Activated B cell treated with CpG ODN at 0.5 μM for 24 hours (primary cell): ENCODE measurements at regions not wholly inside any gene's neighbourhood (a gene's known extent, or its start where the extent isn't known, plus 50 kb on each side); places are given as distances from the start of the nearest gene placed in this dataset.
A peak's percentile ranks its signal among the peaks of the same experiment; 100 is the strongest.

ENCODE experiments used
- ATAC-seq: fragments of 200-7000 bp; cut with Tn5 transposase; one replicate; pipeline ENCODE4 v1.10.0; 2021; ENCODE audit warnings: low read depth, mild to moderate bottlenecking, moderate library complexity
- CTCF ChIA-PET: fragments of 350-600 bp; sonication (Branson Sonifier 250); formaldehyde crosslinking; loops from one replicate; lab custom pipeline; 2021; ENCODE audit warnings: antibody characterized with exemption; lab: Charles Lee
- POLR2A ChIA-PET: fragments of 350-600 bp; sonication (Branson Sonifier 250); formaldehyde crosslinking; loops from one replicate; lab custom pipeline; 2021; ENCODE audit warnings: antibody characterized with exemption; lab: Charles Lee
- DNase-seq: peaks from one replicate; pipeline ENCODE4 v3.0.0; 2022
- H3K27ac Mint-ChIP-seq: one replicate; pipeline ENCODE4 v1.8.0; 2020; ENCODE audit warnings: mixed read lengths
- H3K27me3 Mint-ChIP-seq: one replicate; pipeline ENCODE4 v1.8.0; 2021; ENCODE audit warnings: mixed read lengths
- H3K36me3 Mint-ChIP-seq: one replicate; pipeline ENCODE4 v1.8.0; 2021; ENCODE audit warnings: low read depth, mixed read lengths
- H3K4me1 Mint-ChIP-seq: one replicate; pipeline ENCODE4 v1.8.0; 2021; ENCODE audit warnings: mixed read lengths
- H3K4me3 Mint-ChIP-seq: one replicate; pipeline ENCODE4 v1.8.0; 2020; ENCODE audit warnings: mild to moderate bottlenecking, mixed read lengths
- H3K9me3 Mint-ChIP-seq: one replicate; pipeline ENCODE4 v1.8.0; 2020; ENCODE audit warnings: mixed read lengths
- CTCF ChIP-seq: fragments of 200-600 bp; IDR thresholded peaks from one replicate; pipeline ENCODE4 v1.8.0; 2022; ENCODE audit warnings: antibody characterized with exemption, mild to moderate bottlenecking
- intact Hi-C: fragments of 100-400 bp; cut with micrococcal nuclease; formaldehyde crosslinking; loops from one replicate; pipeline ENCODE4 v1.15.1; 2024

GRCh38 chr22:49052023-49052538 is 775.6 kb downstream of the BRD1 start:
- Mint-ChIP-seq H3K9me3 (no peaks in the 10 kb centered on the region), H3K4me1 (no peaks in the 10 kb centered on the region), H3K27me3 (no peaks in the 10 kb centered on the region), H3K36me3 (no peaks in the 10 kb centered on the region), H3K4me3 (peak overlapping the region; percentile 78), H3K27ac (peak overlapping the region; percentile 12)
- ATAC-seq (peak; percentile 73), DNase-seq (no peak)
- no peak for TF ChIP-seq CTCF
- ChIA-PET CTCF (no interaction called here), POLR2A (no interaction called here)
- intact Hi-C loops, result no loop called here

GRCh38 chr22:49051491-49052022 is 776.1 kb downstream of the BRD1 start:
- ChIA-PET POLR2A (no interaction called here), CTCF (no interaction called here)
- no peak for DNase-seq
- H3K27ac Mint-ChIP-seq, result no peak overlapping the region
- no peak for TF ChIP-seq CTCF
- no peak for ATAC-seq
- H3K9me3 Mint-ChIP-seq, result no peaks in the 10 kb centered on the region
- no peaks in the 10 kb centered on the region for H3K27me3 Mint-ChIP-seq
- intact Hi-C loops, result no loop called here
- no peak overlapping the region for H3K4me3 Mint-ChIP-seq
- no peaks in the 10 kb centered on the region for H3K36me3 Mint-ChIP-seq
- no peaks in the 10 kb centered on the region for H3K4me1 Mint-ChIP-seq

GRCh38 chr22:49049691-49050090 is 778.0 kb downstream of the BRD1 start:
- Mint-ChIP-seq H3K27me3 (no peaks in the 10 kb centered on the region), H3K4me1 (no peaks in the 10 kb centered on the region), H3K36me3 (no peaks in the 10 kb centered on the region), H3K27ac (no peak overlapping the region), H3K4me3 (no peak overlapping the region), H3K9me3 (no peaks in the 10 kb centered on the region)
- ChIA-PET CTCF (no interaction called here), POLR2A (no interaction called here)
- intact Hi-C loops, result no loop called here
- DNase-seq, result no peak
- ATAC-seq, result no peak
- TF ChIP-seq CTCF, result no peak

GRCh38 chr22:49048591-49048990 is 779.1 kb downstream of the BRD1 start:
- ATAC-seq, result no peak
- CTCF ChIA-PET, result no interaction called here
- TF ChIP-seq CTCF, result no peak
- H3K4me1 Mint-ChIP-seq, result no peaks in the 10 kb centered on the region
- no peak overlapping the region for H3K27ac Mint-ChIP-seq
- no peak for DNase-seq
- intact Hi-C loops, result no loop called here
- no peaks in the 10 kb centered on the region for H3K36me3 Mint-ChIP-seq
- POLR2A ChIA-PET, result no interaction called here
- no peaks in the 10 kb centered on the region for H3K9me3 Mint-ChIP-seq
- H3K4me3 Mint-ChIP-seq, result no peak overlapping the region
- no peaks in the 10 kb centered on the region for H3K27me3 Mint-ChIP-seq

GRCh38 chr22:49047447-49047846 is 780.2 kb downstream of the BRD1 start:
- H3K9me3 Mint-ChIP-seq, result no peaks in the 10 kb centered on the region
- POLR2A ChIA-PET, result no interaction called here
- intact Hi-C loops, result no loop called here
- no peak for DNase-seq
- CTCF ChIA-PET, result no interaction called here
- no peaks in the 10 kb centered on the region for H3K4me1 Mint-ChIP-seq
- H3K27me3 Mint-ChIP-seq, result no peaks in the 10 kb centered on the region
- H3K4me3 Mint-ChIP-seq, result no peak overlapping the region
- no peak for ATAC-seq
- no peak for TF ChIP-seq CTCF
- H3K36me3 Mint-ChIP-seq, result no peaks in the 10 kb centered on the region
- no peak overlapping the region for H3K27ac Mint-ChIP-seq
